H1 (cell line): ENCODE measurements at regions not wholly inside any gene's neighbourhood (a gene's known extent, or its start where the extent isn't known, plus 50 kb on each side); places are given as distances from the start of the nearest gene placed in this dataset.

Experiments used
- CTCF ChIA-PET: fragments of 300-600 bp; sonication (Branson Sonifier 250); formaldehyde crosslinking; loops from one replicate; lab custom pipeline; 2021; ENCODE audit not compliant: partially characterized antibody; lab: Charles Lee
- POLR2A ChIA-PET: fragments of 300-600 bp; sonication (Branson Sonifier 250); formaldehyde crosslinking; loops from one replicate; lab custom pipeline; 2021; ENCODE audit warnings: inconsistent platforms; ENCODE audit not compliant: partially characterized antibody; lab: Charles Lee
- DNase-seq, 2 experiments: peaks; one replicate each; pipeline versions ENCODE4 v3.0.0 to v3.0.0-alpha.2; 2010 to 2022; ENCODE audit warnings: low spot score in 2 of 2, low read depth in 1 of 2, mixed read lengths in 1 of 2
- FAIRE-seq: peaks from 2 replicates; lab custom pipeline; 2011; peaks lifted over from hg19 to GRCh38; lab: Jason Lieb, UNC
- H2AFZ ChIP-seq: 2 replicates; pipeline ENCODE4 v1.8.1; 2012; ENCODE audit warnings: low read length, inconsistent platforms
- H2AK5ac ChIP-seq: 2 replicates; pipeline ENCODE4 v1.6.1; 2013; ENCODE audit warnings: low read depth, low read length
- H2BK120ac ChIP-seq: replicated peaks from 2 replicates; pipeline ENCODE3; 2013; ENCODE audit warnings: low read depth, low read length, inconsistent platforms
- H2BK12ac ChIP-seq: 2 replicates; pipeline ENCODE4 v1.6.1; 2013; ENCODE audit warnings: low read depth, low read length
- H2BK15ac ChIP-seq: 2 replicates; pipeline ENCODE4 v1.6.1; 2013; ENCODE audit warnings: low read length
- H2BK20ac ChIP-seq: 2 replicates; pipeline ENCODE4 v1.6.1; 2013; ENCODE audit warnings: low read length
- H2BK5ac ChIP-seq: 2 replicates; pipeline ENCODE4 v1.6.1; 2013; ENCODE audit warnings: low read depth, low read length
- H3K14ac ChIP-seq: 2 replicates; pipeline ENCODE4 v1.6.1; 2013; ENCODE audit warnings: inconsistent platforms; ENCODE audit not compliant: insufficient read length
- H3K18ac ChIP-seq: 2 replicates; pipeline ENCODE4 v1.6.1; 2013; ENCODE audit warnings: low read length; ENCODE audit errors: extremely low read depth
- H3K23ac ChIP-seq: 2 replicates; pipeline ENCODE4 v1.6.1; 2013; ENCODE audit warnings: inconsistent platforms; ENCODE audit not compliant: insufficient read length
- H3K23me2 ChIP-seq: 2 replicates; pipeline ENCODE4 v1.6.1; 2013; ENCODE audit warnings: low read depth, low read length
- H3K27ac ChIP-seq: 2 replicates; pipeline ENCODE4 v1.6.1; 2011; ENCODE audit warnings: low read depth, low read length, inconsistent platforms
- H3K27me3 ChIP-seq, 4 experiments: replicated peaks in 1 of 4; 1 replicate in 1 of 4; 2 replicates in 3 of 4; pipeline versions ENCODE4 v1.6.1 to v1.8.1; 2011 to 2013; ENCODE audit warnings: low read length in 3 of 4, mild to moderate bottlenecking in 3 of 4, inconsistent platforms in 2 of 4, mixed read lengths in 2 of 4, moderate library complexity in 1 of 4; ENCODE audit not compliant: control insufficient read depth in 3 of 4, insufficient read depth in 3 of 4; ENCODE audit errors: extremely low read depth in 1 of 4
- H3K36me3 ChIP-seq, 4 experiments: 2 replicates each; pipeline versions ENCODE4 v1.6.1 to v1.8.1; 2011 to 2013; ENCODE audit warnings: mild to moderate bottlenecking in 4 of 4, low read length in 3 of 4, moderate library complexity in 2 of 4, control low read depth in 1 of 4, inconsistent platforms in 1 of 4; ENCODE audit not compliant: insufficient read depth in 4 of 4, control insufficient read depth in 2 of 4
- H3K4ac ChIP-seq: replicated peaks from 2 replicates; pipeline ENCODE3; 2013; ENCODE audit warnings: low read length, low read depth, mixed read lengths, inconsistent platforms; ENCODE audit not compliant: insufficient read length
- H3K4me1 ChIP-seq, 4 experiments: replicated peaks in 1 of 4; 1 replicate in 1 of 4; 2 replicates in 3 of 4; pipeline versions ENCODE4 v1.6.1 to v1.8.1; 2011 to 2013; ENCODE audit warnings: low read length in 3 of 4, inconsistent platforms in 2 of 4, mixed read lengths in 1 of 4; ENCODE audit not compliant: insufficient read depth in 4 of 4, control insufficient read depth in 3 of 4
- H3K4me2 ChIP-seq, 2 experiments: 2 replicates each; pipeline versions ENCODE4 v1.6.1 to v1.8.1; 2011 to 2013; ENCODE audit warnings: low read depth in 2 of 2, low read length in 2 of 2, control low read depth in 1 of 2, inconsistent platforms in 1 of 2, mild to moderate bottlenecking in 1 of 2; ENCODE audit not compliant: insufficient read depth in 1 of 2
- H3K4me3 ChIP-seq, 4 experiments: fragments of 200-600, 300-600 bp in 1 of 4; sonication (generic), shearing (Covaris generic), sonication (Bioruptor Twin) in 1 of 4; 2 replicates each; pipeline versions ENCODE4 v1.5.1 to v1.8.1; 2011 to 2016; ENCODE audit warnings: low read length in 4 of 4, low read depth in 3 of 4, control low read depth in 2 of 4, inconsistent platforms in 2 of 4, mild to moderate bottlenecking in 2 of 4, mixed read lengths in 1 of 4, moderate library complexity in 1 of 4; ENCODE audit not compliant: insufficient read depth in 2 of 4; ENCODE audit errors: extremely low read depth in 1 of 4
- H3K56ac ChIP-seq: replicated peaks from 2 replicates; pipeline ENCODE3; 2013; ENCODE audit warnings: low read depth, mild to moderate bottlenecking, mixed read lengths, low read length, inconsistent platforms; ENCODE audit not compliant: insufficient read length
- H3K79me1 ChIP-seq: 2 replicates; pipeline ENCODE4 v1.6.1; 2013; ENCODE audit warnings: low read depth, low read length, control low read depth
- H3K79me2 ChIP-seq, 2 experiments: 2 replicates each; pipeline versions ENCODE4 v1.6.1 to v1.8.1; 2012 to 2013; ENCODE audit warnings: low read length in 2 of 2, mild to moderate bottlenecking in 2 of 2, inconsistent platforms in 1 of 2; ENCODE audit not compliant: insufficient read depth in 2 of 2, control insufficient read depth in 1 of 2
- H3K9ac ChIP-seq, 4 experiments: replicated peaks in 1 of 4; 1 replicate in 1 of 4; 2 replicates in 3 of 4; pipeline versions ENCODE4 v1.6.1 to v1.8.1; 2011 to 2013; ENCODE audit warnings: low read depth in 3 of 4, low read length in 3 of 4, control low read depth in 2 of 4, mild to moderate bottlenecking in 2 of 4, moderate library complexity in 2 of 4, inconsistent platforms in 1 of 4; ENCODE audit errors: extremely low read depth in 1 of 4
- H3K9me3 ChIP-seq, 2 experiments: 2 replicates each; pipeline versions ENCODE4 v1.6.1 to v1.8.1; 2012 to 2013; ENCODE audit warnings: mild to moderate bottlenecking in 2 of 2, moderate library complexity in 2 of 2, control low read depth in 1 of 2, inconsistent platforms in 1 of 2, low read depth in 1 of 2, low read length in 1 of 2, mixed read lengths in 1 of 2; ENCODE audit not compliant: insufficient read depth in 2 of 2
- H4K20me1 ChIP-seq, 2 experiments: replicated peaks in 1 of 2; 2 replicates each; pipeline versions ENCODE3 to v1.8.1; 2011 to 2013; ENCODE audit warnings: inconsistent platforms in 2 of 2, low read length in 2 of 2, mild to moderate bottlenecking in 1 of 2; ENCODE audit not compliant: insufficient read depth in 2 of 2, control insufficient read depth in 1 of 2
- H4K5ac ChIP-seq: 2 replicates; pipeline ENCODE4 v1.6.1; 2013; ENCODE audit warnings: low read length, low read depth, mixed read lengths, inconsistent platforms; ENCODE audit not compliant: insufficient read length
- H4K8ac ChIP-seq: 2 replicates; pipeline ENCODE4 v1.8.0; 2013; ENCODE audit warnings: mild to moderate bottlenecking, moderate library complexity, low read length, inconsistent platforms; ENCODE audit not compliant: insufficient read depth; ENCODE audit errors: extremely low read depth
- H4K91ac ChIP-seq: replicated peaks from 2 replicates; pipeline ENCODE3; 2013; ENCODE audit warnings: low read length, mixed read lengths, inconsistent platforms; ENCODE audit not compliant: insufficient read length
- JUN ChIP-seq: IDR thresholded peaks from 2 replicates; pipeline ENCODE4 v1.6.1; 2011; ENCODE audit warnings: low read depth, mild to moderate bottlenecking, improper control_type of control experiment, low read length
- ZNF274 ChIP-seq: IDR thresholded peaks from 2 replicates; pipeline ENCODE4 v1.7.0; 2012; ENCODE audit warnings: low read length, borderline replicate concordance; ENCODE audit errors: extremely low read depth
- WGBS, 2 experiments: shearing (Covaris generic) in 1 of 2; methylation state at CpG; one replicate each; pipeline versions ENCODE4 v1.1.6 to v1.1.7; 2013 to 2015; ENCODE audit warnings: low lambda C conversion rate in 2 of 2, mixed read lengths in 2 of 2, inconsistent platforms in 1 of 2, low coverage in 1 of 2, missing lambda C conversion rate in 1 of 2; ENCODE audit not compliant: insufficient replicate concordance in 2 of 2, insufficient coverage in 1 of 2, insufficient read length in 1 of 2; ENCODE audit errors: extremely low coverage in 1 of 2, missing lambda C conversion rate in 1 of 2; 5-methylcytosine and 5-hydroxymethylcytosine counted together

DNA sequence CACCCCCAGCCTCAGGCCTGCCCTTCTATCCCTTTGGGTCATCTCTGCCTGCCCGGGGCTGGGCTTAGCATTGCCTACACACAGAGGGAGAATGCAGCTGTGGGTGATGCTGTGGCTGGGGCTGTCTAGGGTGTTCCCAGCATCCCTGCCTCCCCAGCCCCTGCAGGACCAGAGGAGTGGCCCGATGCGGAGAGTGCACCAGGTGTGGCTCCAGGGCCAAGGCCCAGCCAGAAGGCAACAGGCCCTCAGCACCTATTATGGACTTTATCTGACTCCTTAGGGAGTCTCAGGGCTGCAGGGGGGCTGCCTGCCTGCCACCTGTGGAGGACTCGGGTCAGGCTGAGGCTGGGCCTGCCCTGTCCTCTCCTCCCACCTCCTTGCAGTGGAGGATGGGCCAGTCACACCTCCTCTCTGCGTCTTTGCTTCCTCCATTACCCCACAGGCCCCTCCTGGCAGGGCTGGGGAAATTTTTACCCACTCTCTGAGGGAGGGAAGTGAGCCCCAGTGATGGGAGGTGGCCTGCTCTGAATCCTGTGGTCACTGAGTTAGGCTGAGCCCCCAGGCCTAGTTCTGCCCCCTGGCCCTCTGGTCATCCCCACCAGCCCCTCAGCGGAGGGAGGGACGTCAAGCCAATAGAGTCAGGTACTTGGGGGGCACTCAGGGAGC is 92.9 kb upstream of the PCBD1 start:
- no peak overlapping the region for H3K23ac ChIP-seq
- TF ChIP-seq JUN (no peak), ZNF274 (no peak)
- TF ChIP-seq, all 59 proteins: peak for 0
- Histone ChIP-seq H3K23me2 (no peaks in the 10 kb centered on the region), H3K14ac (no peak overlapping the region), H2BK5ac (no peak overlapping the region), H2BK20ac (no peak overlapping the region), H3K9ac (no peak overlapping the region), H3K36me3 (no peaks in the 10 kb centered on the region), H3K27ac (no peak overlapping the region), H2BK12ac (no peak overlapping the region), H4K20me1 (no peaks in the 10 kb centered on the region), H2BK120ac (no peak overlapping the region), H4K5ac (no peak overlapping the region), H3K4me2 (no peak overlapping the region), H3K4me3 (no peak overlapping the region), H3K79me2 (no peaks in the 10 kb centered on the region), H3K27me3 (no peaks in the 10 kb centered on the region; a peak in 1 of 7 replicates), H3K9me3 (no peaks in the 10 kb centered on the region), H3K4me1 (peaks cover 0 to 3% (median 0%) of the 10 kb centered on the region in 4 experiments; a peak in 1 of 7 replicates), H2AK5ac (no peak overlapping the region), H2AFZ (no peak overlapping the region), H3K18ac (no peak overlapping the region), H3K56ac (no peak overlapping the region), H3K79me1 (no peaks in the 10 kb centered on the region), H2BK15ac (no peak overlapping the region), H4K8ac (no peak overlapping the region), H3K4ac (no peak overlapping the region), H4K91ac (no peak overlapping the region)
- WGBS, 2 experiments: 86% methylated on average over 6 of the region's 7 CpGs; no CpG with 5 or more reads in 1 of the 2 experiments
- ChIA-PET CTCF (interaction anchor here (0.9 kb wide), 2 partner anchors 55 to 78 kb away, joined by 3 read pairs; no protein-coding TSS in a partner anchor), POLR2A (no interaction called here)
- no peak for FAIRE-seq
- DNase-seq: no peak
